CD4-positive, alpha-beta T cell (primary cell): ENCODE measurements at regions not wholly inside any gene's neighbourhood (a gene's known extent, or its start where the extent isn't known, plus 50 kb on each side); places are given as distances from the start of the nearest gene placed in this dataset.

Experiments
- ATAC-seq: fragments of 200-7000 bp; cut with Tn5 transposase; one replicate; pipeline ENCODE4 v1.10.0; 2022; ENCODE audit warnings: mild to moderate bottlenecking; ENCODE audit not compliant: poor library complexity
- CTCF ChIA-PET: fragments of 350-600 bp; sonication (Branson Sonifier 250); formaldehyde crosslinking; loops from one replicate; lab custom pipeline; 2021; ENCODE audit warnings: antibody characterized with exemption, inconsistent platforms; lab: Charles Lee
- POLR2A ChIA-PET: fragments of 350-600 bp; sonication (Branson Sonifier 250); formaldehyde crosslinking; loops from one replicate; lab custom pipeline; 2021; ENCODE audit warnings: antibody characterized with exemption, inconsistent platforms; lab: Charles Lee
- DNase-seq, 14 experiments: peaks; one replicate each; pipeline ENCODE4 v3.0.0-alpha.2; 2013 to 2020; ENCODE audit warnings: mixed read lengths in 2 of 14
- H3K27ac ChIP-seq, 2 donors: one replicate each; pipeline versions ENCODE4 v1.5.1 to v1.7.0; 2013; ENCODE audit warnings: low read length in 2 of 2, low read depth in 1 of 2, mild to moderate bottlenecking in 1 of 2
- H3K27me3 ChIP-seq, 2 experiments: 1 replicate in 1 of 2; 2 replicates in 1 of 2; pipeline versions ENCODE4 v1.6.1 to v1.7.0; 2013; ENCODE audit warnings: low read length in 2 of 2, control low read depth in 1 of 2, mild to moderate bottlenecking in 1 of 2, moderate library complexity in 1 of 2; ENCODE audit not compliant: insufficient read depth in 2 of 2, control insufficient read depth in 1 of 2
- H3K36me3 ChIP-seq: one replicate; pipeline ENCODE4 v1.6.1; 2013; ENCODE audit warnings: low read length, control low read depth; ENCODE audit not compliant: insufficient read depth
- H3K4me1 ChIP-seq: one replicate; pipeline ENCODE4 v1.6.1; 2013; ENCODE audit warnings: low read length, control low read depth; ENCODE audit not compliant: insufficient read depth
- H3K4me3 ChIP-seq: one replicate; pipeline ENCODE4 v1.5.1; 2013; ENCODE audit warnings: mild to moderate bottlenecking, low read length, moderate library complexity
- H3K9me3 ChIP-seq, 2 experiments: 1 replicate in 1 of 2; 2 replicates in 1 of 2; pipeline versions ENCODE4 v1.6.1 to v1.7.0; 2013; ENCODE audit warnings: low read length in 2 of 2, mild to moderate bottlenecking in 2 of 2, control low read depth in 1 of 2, moderate library complexity in 1 of 2; ENCODE audit not compliant: control insufficient read depth in 1 of 2, insufficient read depth in 1 of 2
- H3K27ac Mint-ChIP-seq: one replicate; pipeline ENCODE4 v1.8.0; 2020; ENCODE audit warnings: mixed read lengths
- H3K27me3 Mint-ChIP-seq: one replicate; pipeline ENCODE4 v1.8.0; 2021; ENCODE audit warnings: mixed read lengths
- H3K36me3 Mint-ChIP-seq: one replicate; pipeline ENCODE4 v1.8.0; 2021; ENCODE audit warnings: low read depth, mixed read lengths
- H3K4me1 Mint-ChIP-seq: one replicate; pipeline ENCODE4 v1.8.0; 2021; ENCODE audit warnings: low read depth, mixed read lengths
- H3K4me3 Mint-ChIP-seq: one replicate; pipeline ENCODE4 v1.8.0; 2020; ENCODE audit warnings: mild to moderate bottlenecking, mixed read lengths
- H3K9me3 Mint-ChIP-seq: one replicate; pipeline ENCODE4 v1.8.0; 2020; ENCODE audit warnings: mixed read lengths
- CTCF ChIP-seq: fragments of 200-600 bp; IDR thresholded peaks from one replicate; pipeline ENCODE4 v1.8.0; 2022; ENCODE audit warnings: antibody characterized with exemption, mild to moderate bottlenecking
- intact Hi-C, 2 experiments: fragments of 100-400 bp; cut with DNase I in 1 of 2; cut with micrococcal nuclease in 1 of 2; formaldehyde crosslinking; loops; one replicate each; pipeline versions ENCODE4 v1.15.1 to v1.9.0; 2023 to 2025; cut with DNase I, micrococcal nuclease

GRCh38 chr19:34597596-34597995 is 79.4 kb downstream of the SCGB2B2 start:
- TF ChIP-seq CTCF: no peak

GRCh38 chr19:34596989-34597388 is 80.0 kb downstream of the SCGB2B2 start:
- peaks cover 7% of the 10 kb centered on the region for H3K9me3 Mint-ChIP-seq
- ATAC-seq: no peak

More at GRCh38 chr19:34597596-34597995, 79.4 kb downstream of the SCGB2B2 start:
- no peak overlapping the region for H3K4me3 Mint-ChIP-seq
- Histone ChIP-seq H3K9me3 (peaks cover 3 to 33% of the 10 kb centered on the region in 2 experiments), H3K4me3 (no peak overlapping the region), H3K36me3 (no peaks in the 10 kb centered on the region), H3K27ac (no peak overlapping the region), H3K4me1 (no peaks in the 10 kb centered on the region), H3K27me3 (no peaks in the 10 kb centered on the region)
- peaks cover 7% of the 10 kb centered on the region for H3K9me3 Mint-ChIP-seq
- ChIA-PET CTCF (no interaction called here), POLR2A (no interaction called here)
- intact Hi-C loops: no loop called here
- ATAC-seq (no peak), DNase-seq (no peak)
- no peaks in the 10 kb centered on the region for H3K36me3 Mint-ChIP-seq
- no peaks in the 10 kb centered on the region for H3K27me3 Mint-ChIP-seq
- H3K4me1 Mint-ChIP-seq: no peaks in the 10 kb centered on the region
- no peak overlapping the region for H3K27ac Mint-ChIP-seq

GRCh38 chr19:34596115-34596514 is 80.8 kb downstream of the SCGB2B2 start:
- DNase-seq: no peak
- Mint-ChIP-seq H3K27me3 (no peaks in the 10 kb centered on the region), H3K36me3 (peaks cover 2% of the 10 kb centered on the region), H3K9me3 (peaks cover 7% of the 10 kb centered on the region), H3K27ac (no peak overlapping the region), H3K4me1 (no peaks in the 10 kb centered on the region), H3K4me3 (no peak overlapping the region)
- Histone ChIP-seq H3K4me3 (no peak overlapping the region), H3K4me1 (no peaks in the 10 kb centered on the region), H3K9me3 (peaks cover 3 to 33% of the 10 kb centered on the region in 2 experiments), H3K36me3 (no peaks in the 10 kb centered on the region), H3K27ac (no peak overlapping the region), H3K27me3 (no peaks in the 10 kb centered on the region)
- no peak for ATAC-seq
- TF ChIP-seq CTCF: no peak
- CTCF ChIA-PET: no interaction called here
- POLR2A ChIA-PET: no interaction called here
- intact Hi-C loops: no loop called here

More at GRCh38 chr19:34596989-34597388, 80.0 kb downstream of the SCGB2B2 start:
- H3K4me1 ChIP-seq: no peaks in the 10 kb centered on the region
- no peaks in the 10 kb centered on the region for H3K4me1 Mint-ChIP-seq
- intact Hi-C loops: no loop called here
- H3K27ac ChIP-seq: no peak overlapping the region
- no peaks in the 10 kb centered on the region for H3K27me3 Mint-ChIP-seq
- H3K9me3 ChIP-seq: peaks cover 3 to 33% of the 10 kb centered on the region in 2 experiments
- H3K36me3 ChIP-seq: no peaks in the 10 kb centered on the region
- ChIA-PET CTCF (no interaction called here), POLR2A (no interaction called here)
- no peak for TF ChIP-seq CTCF
- no peak overlapping the region for H3K4me3 ChIP-seq
- H3K27me3 ChIP-seq: no peaks in the 10 kb centered on the region
- no peak for DNase-seq
- no peaks in the 10 kb centered on the region for H3K36me3 Mint-ChIP-seq
- H3K27ac Mint-ChIP-seq: no peak overlapping the region
- no peak overlapping the region for H3K4me3 Mint-ChIP-seq
